ENCODE measurements at regions not wholly inside any gene's neighbourhood (a gene's known extent, or its start where the extent isn't known, plus 50 kb on each side); places are given as distances from the start of the nearest gene placed in this dataset.

GRCh38 chr17:73929860-73930430, 273.5 kb upstream of the RPL38 start:
- DNase-seq (ENCODE audit: low read depth), result no peak

GRCh38 chr17:73932216-73932749, 271.2 kb upstream of the RPL38 start:
- DNase-seq (ENCODE audit: low read depth), result no peak

- DNase-seq (ENCODE audit: low read depth), result no peak
These were observed 270.2 kb upstream of the RPL38 start for GRCh38 chr17:73933164-73933766.

GRCh38 chr17:73933871-73934270, 269.6 kb upstream of the RPL38 start:
- DNase-seq (ENCODE audit: low read depth), result no peak

- no peak for DNase-seq (ENCODE audit: low read depth)
These were observed 268.8 kb upstream of the RPL38 start for GRCh38 chr17:73934696-73935095.

GRCh38 chr17:73936908-73937627, 266.4 kb upstream of the RPL38 start:
- DNase-seq (ENCODE audit: low read depth), result no peak

- DNase-seq (ENCODE audit: low read depth), result no peak
These were observed 264.8 kb upstream of the RPL38 start for GRCh38 chr17:73938706-73939105.

GRCh38 chr17:73939806-73940205, 263.7 kb upstream of the RPL38 start:
- no peak for DNase-seq (ENCODE audit: low read depth)

GRCh38 chr17:73940511-73940910, 263.0 kb upstream of the RPL38 start:
- DNase-seq (ENCODE audit: low read depth), result no peak

GRCh38 chr17:73941919-73942530, 261.5 kb upstream of the RPL38 start:
- no peak for DNase-seq (ENCODE audit: low read depth)

- DNase-seq (ENCODE audit: low read depth), result no peak
These were observed 260.6 kb upstream of the RPL38 start for GRCh38 chr17:73942703-73943415.

- DNase-seq (ENCODE audit: low read depth), result no peak
These were observed 259.9 kb upstream of the RPL38 start for GRCh38 chr17:73943416-73944110.

- no peak for DNase-seq (ENCODE audit: low read depth)
These were observed 259.1 kb upstream of the RPL38 start for GRCh38 chr17:73944366-73944765.

GRCh38 chr17:73947281-73947965, 256.1 kb upstream of the RPL38 start:
- no peak for DNase-seq (ENCODE audit: low read depth)

- no peak for DNase-seq (ENCODE audit: low read depth)
These were observed 255.5 kb upstream of the RPL38 start for GRCh38 chr17:73947966-73948355.

- no peak for DNase-seq (ENCODE audit: low read depth)
These were observed 253.4 kb upstream of the RPL38 start for GRCh38 chr17:73949903-73950592.

GRCh38 chr17:73950593-73950914, 252.9 kb upstream of the RPL38 start:
- no peak for DNase-seq (ENCODE audit: low read depth)

GRCh38 chr17:73952082-73952479, 251.4 kb upstream of the RPL38 start:
- no peak for DNase-seq (ENCODE audit: low read depth)

- DNase-seq (ENCODE audit: low read depth), result no peak
These were observed 250.8 kb upstream of the RPL38 start for GRCh38 chr17:73952480-73953205.
